CD4-positive, CD25-positive, alpha-beta regulatory T cell (primary cell): ENCODE measurements at regions not wholly inside any gene's neighbourhood (a gene's known extent, or its start where the extent isn't known, plus 50 kb on each side); places are given as distances from the start of the nearest gene placed in this dataset.

Source experiments
- ATAC-seq, 2 donors: fragments of 150-1000 bp; cut with Tn5 transposase; one replicate each; pipeline ENCODE4 v1.10.0; 2021; ENCODE audit warnings: low read depth in 2 of 2, moderate number of reproducible peaks in 2 of 2, moderate library complexity in 1 of 2
- DNase-seq, 3 donors: peaks; one replicate each; pipeline versions ENCODE4 v3.0.0 to v3.0.0-alpha.2; 2012 to 2022; ENCODE audit warnings: mixed read lengths in 1 of 3
- H3K27ac ChIP-seq: one replicate; pipeline ENCODE4 v1.7.0; 2013; ENCODE audit warnings: mild to moderate bottlenecking, low read length; ENCODE audit not compliant: insufficient read depth, poor library complexity, severe bottlenecking
- H3K27me3 ChIP-seq: one replicate; pipeline ENCODE4 v1.7.0; 2013; ENCODE audit warnings: low read length; ENCODE audit not compliant: control insufficient read depth, insufficient read depth
- H3K36me3 ChIP-seq: one replicate; pipeline ENCODE4 v1.7.0; 2013; ENCODE audit warnings: mild to moderate bottlenecking, low read length, moderate library complexity; ENCODE audit not compliant: control insufficient read depth, insufficient read depth
- H3K4me1 ChIP-seq: 2 replicates; pipeline ENCODE4 v1.7.0; 2013; ENCODE audit warnings: mild to moderate bottlenecking, low read length; ENCODE audit not compliant: insufficient read depth, control insufficient read depth, poor library complexity, severe bottlenecking
- H3K4me3 ChIP-seq: one replicate; pipeline ENCODE4 v1.7.0; 2013; ENCODE audit warnings: low read depth, mild to moderate bottlenecking, low read length, moderate library complexity
- H3K9me3 ChIP-seq, 2 experiments: 1 replicate in 1 of 2; 2 replicates in 1 of 2; pipeline ENCODE4 v1.7.0; 2013; ENCODE audit warnings: low read length in 2 of 2, mild to moderate bottlenecking in 1 of 2, moderate library complexity in 1 of 2; ENCODE audit not compliant: control insufficient read depth in 2 of 2
- H3K27ac Mint-ChIP-seq, 3 donors: one replicate each; pipeline ENCODE4 v1.8.0; 2020 to 2022; ENCODE audit warnings: mild to moderate bottlenecking in 3 of 3, mixed read lengths in 3 of 3, moderate library complexity in 2 of 3
- H3K27me3 Mint-ChIP-seq: one replicate; pipeline ENCODE4 v1.8.0; 2022; ENCODE audit warnings: mild to moderate bottlenecking, mixed read lengths
- H3K36me3 Mint-ChIP-seq: one replicate; pipeline ENCODE4 v1.8.0; 2020; ENCODE audit warnings: mixed read lengths
- H3K4me1 Mint-ChIP-seq, 4 donors: one replicate each; pipeline ENCODE4 v1.8.0; 2020 to 2022; ENCODE audit warnings: mixed read lengths in 4 of 4, mild to moderate bottlenecking in 1 of 4
- H3K4me3 Mint-ChIP-seq, 4 donors: one replicate each; pipeline ENCODE4 v1.8.0; 2020 to 2022; ENCODE audit warnings: mild to moderate bottlenecking in 4 of 4, mixed read lengths in 4 of 4, moderate library complexity in 3 of 4
- H3K9me3 Mint-ChIP-seq, 7 donors: one replicate each; pipeline ENCODE4 v1.8.0; 2020 to 2022; ENCODE audit warnings: mixed read lengths in 7 of 7, mild to moderate bottlenecking in 3 of 7, moderate library complexity in 2 of 7

GRCh38 chr7:121544238-121544637 lies 148.1 kb upstream of the FAM3C start:
- DNase-seq (no peak), ATAC-seq (no peak)
- Mint-ChIP-seq H3K36me3 (no peaks in the 10 kb centered on the region), H3K4me1 (no peaks in the 10 kb centered on the region), H3K9me3 (no peaks in the 10 kb centered on the region), H3K27me3 (peaks cover 6% of the 10 kb centered on the region), H3K4me3 (no peak overlapping the region), H3K27ac (no peak overlapping the region)
- H3K27me3 ChIP-seq = peaks cover 3% of the 10 kb centered on the region
- no peaks in the 10 kb centered on the region for H3K36me3 ChIP-seq
- no peaks in the 10 kb centered on the region for H3K4me1 ChIP-seq
- H3K9me3 ChIP-seq = no peaks in the 10 kb centered on the region
- no peak overlapping the region for H3K27ac ChIP-seq
- H3K4me3 ChIP-seq = no peak overlapping the region

- no peaks in the 10 kb centered on the region for H3K4me1 Mint-ChIP-seq
Measured at GRCh38 chr7:121541457-121541856, 145.3 kb upstream of the FAM3C start.

DNA sequence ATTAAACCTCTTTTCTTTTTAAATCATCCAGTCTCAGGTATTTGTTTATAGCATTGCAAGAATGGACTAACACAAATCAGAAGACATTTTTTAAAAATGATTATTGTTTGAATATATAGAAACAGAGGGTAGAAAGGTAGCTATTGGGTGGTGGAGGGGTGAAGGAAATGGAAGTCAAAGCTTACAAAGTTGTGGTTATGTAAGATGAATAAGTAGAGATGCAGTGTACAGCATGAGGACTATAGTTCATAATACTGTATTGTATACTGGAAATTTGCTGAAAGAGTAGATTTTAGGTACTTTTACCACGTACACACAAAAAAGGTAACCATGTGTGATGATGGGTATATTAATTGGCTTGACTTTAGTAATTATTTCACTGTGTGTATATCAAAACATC lies 144.0 kb upstream of the FAM3C start:
- Mint-ChIP-seq H3K4me3 (no peak overlapping the region), H3K27ac (no peak overlapping the region), H3K27me3 (no peaks in the 10 kb centered on the region), H3K4me1 (no peaks in the 10 kb centered on the region), H3K36me3 (no peaks in the 10 kb centered on the region), H3K9me3 (peaks cover 0 to 2% (median 0%) of the 10 kb centered on the region in 7 donors)
- ATAC-seq (no peak), DNase-seq (no peak)
- H3K9me3 ChIP-seq = no peaks in the 10 kb centered on the region
- H3K4me3 ChIP-seq = no peak overlapping the region
- no peak overlapping the region for H3K27ac ChIP-seq
- H3K4me1 ChIP-seq = no peaks in the 10 kb centered on the region
- no peaks in the 10 kb centered on the region for H3K27me3 ChIP-seq
- H3K36me3 ChIP-seq = no peaks in the 10 kb centered on the region

More at GRCh38 chr7:121541457-121541856, 145.3 kb upstream of the FAM3C start:
- Histone ChIP-seq H3K27me3 (no peaks in the 10 kb centered on the region), H3K27ac (no peak overlapping the region), H3K36me3 (no peaks in the 10 kb centered on the region), H3K4me1 (no peaks in the 10 kb centered on the region), H3K4me3 (no peak overlapping the region), H3K9me3 (no peaks in the 10 kb centered on the region)
- H3K4me3 Mint-ChIP-seq = no peak overlapping the region
- H3K36me3 Mint-ChIP-seq = no peaks in the 10 kb centered on the region
- no peaks in the 10 kb centered on the region for H3K27me3 Mint-ChIP-seq
- H3K9me3 Mint-ChIP-seq = peaks cover 0 to 2% (median 0%) of the 10 kb centered on the region in 7 donors
- DNase-seq = no peak
- H3K27ac Mint-ChIP-seq = no peak overlapping the region
- no peak for ATAC-seq

- Histone ChIP-seq H3K4me3 (no peak overlapping the region), H3K9me3 (no peaks in the 10 kb centered on the region), H3K4me1 (no peaks in the 10 kb centered on the region), H3K27me3 (no peaks in the 10 kb centered on the region), H3K36me3 (no peaks in the 10 kb centered on the region), H3K27ac (no peak overlapping the region)
- Mint-ChIP-seq H3K27ac (no peak overlapping the region), H3K9me3 (peaks cover 0 to 3% (median 0%) of the 10 kb centered on the region in 7 donors), H3K4me1 (no peaks in the 10 kb centered on the region), H3K4me3 (no peak overlapping the region), H3K36me3 (no peaks in the 10 kb centered on the region), H3K27me3 (no peaks in the 10 kb centered on the region)
- no peak for ATAC-seq
- DNase-seq = no peak
Measured at GRCh38 chr7:121537031-121537430, 140.9 kb upstream of the FAM3C start.

DNA sequence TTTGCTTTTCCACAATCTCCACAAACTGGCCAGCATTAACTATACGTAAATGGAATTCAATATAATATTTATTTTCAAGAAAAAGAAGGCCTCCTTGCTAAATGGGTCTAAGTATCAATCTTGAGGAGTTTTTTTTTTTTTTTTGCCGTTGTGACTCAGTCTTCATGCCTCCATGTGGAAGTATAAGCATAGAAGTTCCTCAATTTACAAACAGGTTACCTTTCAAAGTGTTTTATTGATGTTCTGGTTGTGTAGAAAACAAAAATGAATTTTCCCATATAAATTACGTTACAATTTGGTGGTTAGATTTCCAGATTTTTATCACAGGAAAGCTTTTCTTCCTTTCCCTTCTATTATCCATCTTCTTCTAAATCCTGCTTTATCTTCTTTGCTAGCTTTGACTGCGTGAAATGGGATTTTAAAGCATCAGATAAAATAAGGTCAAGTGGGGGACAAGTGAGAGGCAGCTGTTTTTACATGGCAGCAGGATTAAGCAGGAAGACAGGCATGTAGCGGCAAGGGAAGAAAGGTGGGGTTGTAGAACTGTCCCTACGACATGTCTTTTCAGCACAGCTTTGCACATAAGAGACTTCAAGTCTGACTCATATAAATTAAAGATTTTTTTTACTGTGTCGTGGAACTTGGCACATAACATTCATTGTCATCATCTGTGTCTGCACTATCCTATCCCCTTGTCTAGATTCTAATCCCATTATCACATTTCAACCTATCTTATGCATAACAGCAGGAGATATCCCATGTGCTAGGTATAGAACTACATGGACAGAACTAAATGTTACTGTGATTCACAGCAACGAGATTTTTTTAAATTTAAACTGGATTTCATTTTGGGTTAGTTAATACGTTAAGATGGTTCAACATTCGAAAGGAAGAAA lies 135.3 kb upstream of the FAM3C start:
- H3K9me3 ChIP-seq = no peaks in the 10 kb centered on the region
- H3K27ac Mint-ChIP-seq = no peak overlapping the region
- no peaks in the 10 kb centered on the region for H3K4me1 ChIP-seq
- peaks cover 0 to 11% (median 6%) of the 10 kb centered on the region in 4 donors for H3K4me1 Mint-ChIP-seq
- peaks cover 0 to 2% (median 0%) of the 10 kb centered on the region in 7 donors for H3K9me3 Mint-ChIP-seq
- H3K36me3 ChIP-seq = no peaks in the 10 kb centered on the region
- H3K4me3 ChIP-seq = no peak overlapping the region
- DNase-seq (no peak), ATAC-seq (no peak)
- no peaks in the 10 kb centered on the region for H3K27me3 Mint-ChIP-seq
- H3K36me3 Mint-ChIP-seq = no peaks in the 10 kb centered on the region
- H3K27me3 ChIP-seq = no peaks in the 10 kb centered on the region
- H3K4me3 Mint-ChIP-seq = no peak overlapping the region
- H3K27ac ChIP-seq = no peak overlapping the region

DNA sequence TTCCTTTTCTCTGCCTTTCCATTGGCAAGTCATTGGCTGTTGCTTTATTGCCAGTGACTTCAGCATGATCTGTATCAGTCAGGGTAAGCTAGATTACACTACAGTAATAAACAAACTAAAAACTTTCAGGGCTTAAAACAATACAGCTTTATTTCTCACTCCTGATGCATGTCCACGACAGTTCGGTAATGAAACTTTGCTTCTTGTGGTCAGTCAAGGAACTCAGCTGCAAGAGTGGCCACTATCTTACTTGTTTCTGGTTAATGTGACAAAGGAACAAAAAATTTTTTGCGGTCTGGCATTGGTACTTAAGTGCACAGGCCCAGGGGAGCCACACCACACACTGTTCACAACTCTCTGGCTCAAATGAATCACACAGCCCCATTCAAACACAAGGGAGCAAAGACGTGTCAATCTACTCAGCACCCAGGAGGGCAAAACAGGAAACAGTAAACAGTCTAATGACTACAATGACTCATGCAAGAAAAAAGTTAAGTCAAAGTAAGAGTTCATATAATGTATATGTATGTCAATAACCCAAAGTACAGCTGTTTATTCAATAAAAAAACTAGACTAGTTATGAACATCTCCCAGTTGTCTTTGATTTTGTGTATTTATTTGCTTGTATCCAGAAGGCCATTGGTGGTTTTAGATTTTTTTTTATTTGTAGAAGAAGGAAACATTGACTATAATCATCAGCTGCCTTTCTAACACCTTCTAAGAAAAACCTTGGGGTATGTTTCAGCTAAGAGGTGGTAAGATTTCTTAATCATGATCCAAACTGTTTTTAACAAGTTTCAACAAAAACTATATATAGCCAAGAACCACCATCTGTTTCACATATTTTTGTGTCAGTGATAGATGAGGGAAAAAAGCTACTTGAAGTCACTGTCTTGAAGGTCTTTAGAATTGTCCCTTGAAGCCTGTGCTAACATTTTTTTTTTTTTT lies 134.4 kb upstream of the FAM3C start:
- Histone ChIP-seq H3K27me3 (no peaks in the 10 kb centered on the region), H3K4me3 (no peak overlapping the region), H3K4me1 (no peaks in the 10 kb centered on the region), H3K36me3 (no peaks in the 10 kb centered on the region), H3K9me3 (no peaks in the 10 kb centered on the region), H3K27ac (no peak overlapping the region)
- Mint-ChIP-seq H3K4me1 (peaks cover 0 to 11% (median 6%) of the 10 kb centered on the region in 4 donors), H3K9me3 (peaks cover 0 to 3% (median 0%) of the 10 kb centered on the region in 7 donors), H3K27ac (peak overlapping the region; percentile 4 to 39 (median 28)), H3K27me3 (peaks cover 3% of the 10 kb centered on the region), H3K4me3 (no peak overlapping the region), H3K36me3 (no peaks in the 10 kb centered on the region)
- ATAC-seq (peak; percentile 92 to 98), DNase-seq (peak in 2 of 3 donors; percentile 4 to 85)

- peaks cover 0 to 3% (median 0%) of the 10 kb centered on the region in 7 donors for H3K9me3 Mint-ChIP-seq
- H3K36me3 ChIP-seq = no peaks in the 10 kb centered on the region
- no peak overlapping the region for H3K27ac ChIP-seq
- no peaks in the 10 kb centered on the region for H3K4me1 ChIP-seq
- H3K4me3 Mint-ChIP-seq = no peak overlapping the region
- H3K27me3 ChIP-seq = no peaks in the 10 kb centered on the region
- DNase-seq = no peak
- no peak for ATAC-seq
- peaks cover 5% of the 10 kb centered on the region for H3K27me3 Mint-ChIP-seq
- H3K36me3 Mint-ChIP-seq = no peaks in the 10 kb centered on the region
- no peaks in the 10 kb centered on the region for H3K9me3 ChIP-seq
- H3K4me3 ChIP-seq = no peak overlapping the region
- peaks cover 0 to 11% (median 6%) of the 10 kb centered on the region in 4 donors for H3K4me1 Mint-ChIP-seq
- H3K27ac Mint-ChIP-seq = peak overlapping the region in 1 of 3 donors; percentile 12
Measured at GRCh38 chr7:121529003-121529402, 132.9 kb upstream of the FAM3C start.
